ENCODE measurements at regions not wholly inside any gene's neighbourhood (a gene's known extent, or its start where the extent isn't known, plus 50 kb on each side); places are given as distances from the start of the nearest gene placed in this dataset.
"Not testable (repeated sequence)": the region's sequence is repeated elsewhere in the genome, so short reads cannot be mapped to it uniquely, and the experiment has no call there.

GRCh38 chr21:14903172-14903865, 161.5 kb downstream of the NRIP1 start:
- no peak for DNase-seq (ENCODE audit: low read depth in 2 of 2)

DNA sequence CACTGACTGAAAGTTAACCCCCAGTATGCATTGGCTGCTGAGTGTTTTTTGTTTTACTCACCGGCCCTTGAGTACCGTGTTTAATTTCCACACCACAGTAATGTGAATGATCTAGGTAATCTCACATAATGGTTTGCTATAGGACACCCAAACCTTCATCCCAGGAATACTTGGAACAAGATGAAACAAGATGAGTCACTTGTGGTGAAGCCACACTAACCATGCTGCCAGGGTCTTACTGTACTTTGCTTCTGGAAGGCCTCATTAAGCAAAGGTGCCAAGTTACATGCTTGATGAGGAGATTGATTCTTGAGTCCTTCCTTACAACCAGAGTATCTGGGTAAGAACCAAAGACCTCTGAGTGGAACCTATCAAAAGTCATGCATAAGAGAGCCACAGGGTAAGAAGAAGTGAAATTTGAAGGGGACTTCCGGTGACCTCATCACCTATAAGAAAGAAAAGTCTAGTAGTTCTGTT, 163.3 kb downstream of the NRIP1 start:
- no peak for DNase-seq (ENCODE audit: low read depth in 2 of 2)

GRCh38 chr21:14900611-14901010, 164.2 kb downstream of the NRIP1 start:
- no peak for DNase-seq (ENCODE audit: low read depth in 2 of 2)

DNA sequence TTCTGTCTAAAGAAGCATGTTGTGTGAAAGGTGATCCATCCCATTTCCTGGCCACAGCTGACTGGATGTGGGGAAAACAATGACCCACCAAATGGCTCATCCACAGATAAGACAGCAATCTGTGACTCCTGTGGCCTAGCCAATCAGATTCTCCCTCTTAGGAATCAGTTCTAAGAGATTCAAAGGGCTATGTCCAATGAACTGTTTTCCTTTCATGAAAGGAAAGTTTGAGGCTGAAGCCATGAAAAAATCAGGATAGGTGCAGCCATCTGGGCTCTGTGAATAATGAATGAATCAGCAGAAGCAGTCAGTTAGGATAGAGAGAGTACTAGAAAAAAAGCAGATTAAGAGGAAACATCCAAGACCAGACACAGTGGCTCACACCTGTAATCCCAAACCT, 164.7 kb downstream of the NRIP1 start:
- no peak for DNase-seq (ENCODE audit: low read depth in 2 of 2)

DNA sequence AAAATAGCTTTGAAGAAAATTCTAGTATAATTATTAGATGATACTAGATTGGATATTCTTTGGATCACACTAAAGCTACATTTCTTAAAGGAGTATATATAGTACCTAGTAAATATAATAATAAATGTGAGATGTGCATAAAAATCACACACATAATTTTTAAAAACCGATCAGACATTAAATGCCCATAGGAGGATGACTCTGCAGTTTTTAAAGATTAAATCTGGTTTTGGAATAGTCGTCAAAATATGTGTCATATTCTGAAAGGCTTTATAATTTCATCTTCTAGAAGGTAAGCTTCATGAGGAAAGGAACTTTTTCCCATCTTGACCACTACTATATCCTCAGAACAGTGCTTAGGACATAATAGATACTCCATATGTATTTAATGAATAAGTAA, 169.0 kb downstream of the NRIP1 start:
- no peak for DNase-seq (ENCODE audit: low read depth in 2 of 2)

DNA sequence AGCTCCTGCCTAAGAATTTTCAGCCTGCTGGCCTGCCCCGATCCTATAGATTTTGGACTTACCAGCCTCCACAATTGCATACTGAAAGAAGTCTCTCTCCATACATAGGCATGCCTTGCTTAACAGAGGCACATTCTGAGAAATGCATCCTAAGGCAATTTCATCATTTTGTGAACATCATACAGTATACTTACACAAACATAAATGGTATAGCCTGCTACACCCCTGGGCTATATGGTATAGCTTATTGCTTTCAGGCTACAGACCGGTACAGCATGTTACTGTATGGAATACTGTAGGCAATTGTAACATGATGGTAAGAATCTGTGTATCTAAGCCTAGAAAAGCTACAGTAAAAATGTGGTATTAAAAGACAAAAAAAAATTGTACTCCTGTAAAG, 174.7 kb downstream of the NRIP1 start:
- no peak for DNase-seq (ENCODE audit: low read depth in 2 of 2)

GRCh38 chr21:14889080-14889810, 175.6 kb downstream of the NRIP1 start:
- no peak for DNase-seq (ENCODE audit: low read depth in 2 of 2)

GRCh38 chr21:14888202-14888601, 176.6 kb downstream of the NRIP1 start:
- no peak for DNase-seq (ENCODE audit: low read depth in 2 of 2)

GRCh38 chr21:14886001-14886400, 178.8 kb downstream of the NRIP1 start:
- DNase-seq (ENCODE audit: low read depth in 2 of 2): no peak

DNA sequence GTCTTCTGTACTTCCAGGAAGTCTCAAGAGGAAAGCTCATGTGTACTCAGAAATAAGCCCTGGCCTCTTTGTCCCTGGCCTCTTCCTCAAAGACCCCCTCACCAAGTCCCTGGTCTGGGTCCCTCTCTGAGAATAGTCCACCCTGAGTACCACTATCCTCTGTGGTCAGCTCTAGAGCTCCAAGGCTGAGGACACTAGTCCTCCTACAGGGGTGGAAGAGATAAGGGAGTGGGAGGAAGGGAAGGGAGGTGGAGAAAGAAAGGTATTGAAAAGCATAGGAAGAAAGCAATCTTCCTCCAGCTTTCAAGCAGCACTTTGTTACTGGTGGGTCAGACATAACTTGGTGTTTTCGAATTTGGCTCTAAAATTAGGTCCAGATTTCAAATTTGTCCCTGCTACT, 181.4 kb downstream of the NRIP1 start:
- no peak for DNase-seq (ENCODE audit: low read depth in 2 of 2)

DNA sequence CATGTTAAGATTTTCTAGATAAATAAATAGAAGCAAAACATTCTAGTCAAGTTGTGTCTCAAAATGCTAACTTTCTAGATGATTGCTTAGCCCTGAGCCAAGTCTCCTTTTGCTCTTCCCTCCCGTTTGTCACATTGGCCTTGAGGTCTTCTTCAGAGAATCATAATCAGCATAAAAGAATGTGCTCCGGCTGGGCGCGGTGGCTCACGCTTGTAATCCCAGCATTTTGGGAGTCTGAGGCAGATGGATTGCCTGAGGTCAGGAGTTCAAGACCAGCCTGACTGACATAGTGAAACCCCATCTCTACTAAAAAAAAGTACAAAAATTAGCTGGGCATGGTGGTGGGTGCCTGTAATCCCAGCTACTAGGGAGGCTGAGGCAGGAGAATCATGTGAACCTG, 182.3 kb downstream of the NRIP1 start:
- DNase-seq (ENCODE audit: low read depth in 2 of 2): not testable (repeated sequence)

GRCh38 chr21:14881863-14882499, 182.8 kb downstream of the NRIP1 start:
- no peak for DNase-seq (ENCODE audit: low read depth in 2 of 2)

DNA sequence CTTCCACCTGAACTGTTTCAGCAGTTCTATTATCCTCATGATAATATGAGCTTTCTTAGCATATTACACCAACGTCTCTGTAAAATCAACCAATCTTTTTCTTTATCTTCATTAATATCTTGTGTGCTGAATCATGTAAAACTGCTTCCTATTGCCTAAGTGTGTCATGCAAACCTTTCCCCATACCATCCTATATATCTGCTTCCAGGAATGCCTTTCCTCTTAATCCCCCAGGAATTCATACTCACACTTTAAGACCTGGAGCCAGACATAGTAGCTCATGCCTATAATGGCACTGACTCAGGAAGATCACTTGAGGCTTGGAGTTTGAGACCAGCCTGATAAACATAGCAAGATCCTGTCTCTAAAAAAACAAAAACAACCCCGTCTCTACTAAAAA, 183.9 kb downstream of the NRIP1 start:
- DNase-seq (ENCODE audit: low read depth in 2 of 2): no peak

- DNase-seq (ENCODE audit: low read depth in 2 of 2): no peak
These were observed 185.3 kb downstream of the NRIP1 start for GRCh38 chr21:14879458-14879857.

GRCh38 chr21:14878971-14879370, 185.8 kb downstream of the NRIP1 start:
- DNase-seq (ENCODE audit: low read depth in 2 of 2): no peak

GRCh38 chr21:14877581-14878228, 187.1 kb downstream of the NRIP1 start:
- no peak for DNase-seq (ENCODE audit: low read depth in 2 of 2)

DNA sequence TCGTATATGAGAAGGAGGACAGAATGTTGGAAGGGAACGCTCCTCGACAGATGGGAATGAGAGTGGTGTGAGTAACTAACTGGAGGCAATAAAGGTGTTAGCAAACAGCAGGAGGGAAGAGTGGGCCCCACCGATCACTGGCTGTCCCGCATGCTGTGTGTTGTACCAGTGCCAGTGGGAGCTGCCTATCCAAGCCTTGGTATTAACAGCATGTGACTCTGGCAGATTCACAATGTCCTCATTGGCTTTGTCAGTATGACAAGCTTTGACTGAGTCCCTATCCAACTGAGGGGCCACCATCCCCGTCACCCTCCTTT, 188.3 kb downstream of the NRIP1 start:
- DNase-seq (ENCODE audit: low read depth in 2 of 2): no peak

DNA sequence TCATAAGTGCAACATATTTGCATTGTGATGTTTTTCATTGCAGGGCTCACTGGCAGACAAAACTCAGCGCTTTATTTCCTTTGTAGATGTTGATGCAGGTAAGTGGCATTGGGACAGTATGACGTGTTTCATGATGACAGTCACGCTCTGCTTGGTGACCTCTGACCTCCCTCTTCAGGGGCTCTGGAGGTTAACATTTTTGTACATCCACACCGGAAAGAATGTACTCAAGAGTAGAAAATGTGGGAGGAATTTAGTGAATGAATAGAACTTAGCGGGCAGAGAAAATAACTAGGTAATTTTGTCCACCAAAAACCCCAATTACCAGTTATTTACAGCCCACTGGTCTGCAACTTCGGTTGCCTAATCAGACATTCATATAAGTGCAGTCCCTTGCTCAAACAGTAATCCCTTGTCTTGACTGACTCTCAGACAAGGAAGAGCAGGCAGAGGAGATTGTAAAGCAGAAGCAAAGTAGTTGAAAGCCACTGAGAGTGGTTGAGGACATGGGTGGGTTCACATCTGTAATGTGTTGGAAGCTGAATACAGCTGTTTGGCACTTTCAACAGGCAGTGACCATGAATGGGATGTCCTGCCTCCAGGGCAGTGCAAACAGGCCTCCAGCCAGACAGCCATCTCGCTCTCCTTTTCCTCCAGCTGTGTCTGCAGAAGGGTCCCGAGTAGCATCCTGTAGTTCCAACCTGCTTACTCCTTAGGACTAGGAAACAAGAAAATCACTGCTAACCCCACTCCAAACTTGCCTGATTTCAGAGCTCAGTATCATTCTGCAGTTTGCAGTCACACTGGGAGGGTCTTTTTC, 188.9 kb downstream of the NRIP1 start:
- no peak for DNase-seq (ENCODE audit: low read depth in 2 of 2)

GRCh38 chr21:14875186-14875585, 189.6 kb downstream of the NRIP1 start:
- no peak for DNase-seq (ENCODE audit: low read depth in 2 of 2)

GRCh38 chr21:14874379-14874778, 190.4 kb downstream of the NRIP1 start:
- no peak for DNase-seq (ENCODE audit: low read depth in 2 of 2)

DNA sequence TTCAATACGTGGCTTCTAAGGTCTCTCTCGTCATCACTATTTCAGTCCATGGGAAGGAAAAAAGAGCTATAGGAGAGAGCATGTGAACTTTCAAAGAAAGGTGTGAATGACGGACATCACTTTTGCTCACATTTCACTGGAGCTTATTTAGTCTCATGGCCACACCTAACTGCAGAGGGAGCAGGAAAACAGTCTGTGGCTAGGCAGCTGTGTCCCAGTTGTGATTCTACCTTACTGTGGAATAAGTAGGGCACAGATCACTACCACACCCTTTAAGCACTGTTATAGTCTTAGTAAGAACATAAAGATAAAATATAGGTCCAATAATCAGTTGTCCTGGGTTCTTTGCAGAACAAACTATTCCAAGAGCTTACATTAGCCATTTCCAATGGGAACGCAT, 192.9 kb downstream of the NRIP1 start:
- DNase-seq (ENCODE audit: low read depth in 2 of 2): no peak

DNA sequence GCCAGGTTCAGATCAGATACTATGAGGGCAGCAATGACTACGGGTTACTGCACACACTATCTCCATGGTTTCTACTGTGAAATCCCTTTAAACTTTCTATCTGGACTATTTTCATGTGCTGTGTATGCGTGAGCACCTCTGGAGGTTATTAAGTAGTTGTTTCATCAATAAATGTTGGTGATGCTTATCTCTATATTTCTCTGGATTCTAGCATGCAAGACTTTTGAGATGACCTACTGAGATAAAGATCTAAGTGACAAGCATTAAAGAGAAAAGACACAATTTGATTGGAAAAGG, 194.0 kb downstream of the NRIP1 start:
- no peak for DNase-seq (ENCODE audit: low read depth in 2 of 2)
